HG03442 (cell line): ENCODE measurements at regions not wholly inside any gene's neighbourhood (a gene's known extent, or its start where the extent isn't known, plus 50 kb on each side); places are given as distances from the start of the nearest gene placed in this dataset.

ENCODE experiments used
- ATAC-seq: cut with Tn5 transposase; IDR thresholded peaks from one replicate; pipeline ENCODE4 v1.9.1; 2021; ENCODE audit warnings: mild to moderate bottlenecking, moderate library complexity; ENCODE audit not compliant: unreplicated experiment

- ATAC-seq, result no peak
These were observed 224.2 kb downstream of the BCL11A start for GRCh38 chr2:60329225-60329624.

GRCh38 chr2:60324536-60324935 lies 228.9 kb downstream of the BCL11A start:
- ATAC-seq, result no peak

DNA sequence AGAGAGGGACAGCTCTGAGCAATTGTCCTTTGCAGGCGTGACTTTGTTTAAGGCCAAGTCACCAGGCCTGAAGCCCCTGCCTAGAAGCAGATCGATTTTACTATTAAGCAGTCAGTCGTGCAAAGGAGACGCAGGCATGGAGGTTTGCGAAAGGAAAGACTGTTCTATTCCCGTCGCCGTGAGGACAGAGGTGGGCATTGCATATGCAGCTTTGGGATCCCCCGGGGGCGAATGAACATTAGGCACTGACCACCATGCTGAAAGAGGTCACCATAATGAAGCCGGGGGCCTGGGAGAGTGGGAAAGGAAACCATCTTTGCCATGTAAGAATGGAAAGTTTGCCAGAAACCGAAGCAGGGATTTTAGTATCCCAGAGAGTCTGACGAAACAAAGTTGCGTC lies 231.6 kb downstream of the BCL11A start:
- no peak for ATAC-seq

DNA sequence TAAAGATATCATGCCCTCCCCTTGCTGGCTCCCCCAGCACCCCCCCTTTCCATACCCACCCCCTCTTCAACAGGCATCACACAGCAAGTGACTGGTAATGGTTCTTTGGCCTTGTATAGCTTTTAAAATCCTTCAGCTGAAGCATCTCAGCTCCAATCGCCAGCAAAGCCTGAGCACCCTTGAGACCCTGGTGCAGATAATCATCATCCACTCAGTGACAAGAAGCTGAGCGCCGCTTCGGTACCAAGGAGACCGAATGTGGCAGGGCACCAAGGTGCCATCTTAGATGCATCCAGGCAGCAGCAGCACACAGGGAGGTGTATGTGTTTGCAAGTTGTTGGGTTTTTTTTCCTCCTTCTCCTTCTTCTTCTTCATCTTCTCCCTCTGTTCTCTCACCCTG lies 232.7 kb downstream of the BCL11A start:
- no peak for ATAC-seq

DNA sequence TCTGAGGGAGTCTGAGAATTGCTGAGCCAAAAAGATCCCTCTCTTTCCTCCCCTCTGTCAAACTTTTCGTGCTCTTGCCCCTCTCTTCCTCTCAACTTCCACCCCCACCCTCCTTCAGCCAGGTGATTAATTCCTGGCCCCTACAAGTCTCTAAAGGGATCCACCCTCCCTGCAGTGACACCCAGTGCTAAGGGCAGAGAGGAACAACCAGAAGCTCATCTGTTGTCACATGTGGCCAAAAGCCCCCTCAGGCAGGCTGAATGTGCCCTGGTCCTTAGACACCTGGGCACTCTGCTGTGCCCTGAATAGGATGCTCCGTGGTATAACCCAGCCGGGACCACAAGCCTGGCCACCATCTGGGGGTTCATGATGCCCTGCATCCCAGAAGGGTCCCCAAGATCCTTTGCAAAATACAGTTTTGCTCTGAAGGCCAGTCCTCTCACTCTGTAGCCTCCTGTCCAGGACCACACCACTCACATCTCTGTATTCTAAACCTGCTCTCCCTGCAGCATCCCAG lies 234.4 kb downstream of the BCL11A start:
- ATAC-seq, result no peak

- no peak for ATAC-seq
These were observed 234.9 kb downstream of the BCL11A start for GRCh38 chr2:60318544-60318943.

DNA sequence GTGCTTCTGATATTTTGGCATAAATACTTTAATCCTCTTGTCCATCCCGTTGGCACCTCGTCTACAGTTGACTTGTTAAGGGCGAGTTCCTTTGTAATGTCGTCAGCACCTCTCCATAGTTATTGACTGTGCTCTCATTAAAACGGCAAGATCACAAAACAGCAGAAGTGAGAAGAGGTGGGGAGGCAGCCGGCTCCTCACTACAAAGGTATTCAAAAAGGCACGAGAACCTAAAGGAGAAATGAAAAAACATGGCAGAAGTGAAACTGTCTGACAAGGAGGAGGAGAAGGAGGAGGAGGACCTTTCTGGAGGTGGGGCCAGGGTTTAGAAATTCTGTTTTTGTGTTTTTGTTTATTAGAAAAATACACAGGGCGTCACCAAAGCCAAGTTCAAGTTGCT lies 235.6 kb downstream of the BCL11A start:
- peak; percentile 82 for ATAC-seq

DNA sequence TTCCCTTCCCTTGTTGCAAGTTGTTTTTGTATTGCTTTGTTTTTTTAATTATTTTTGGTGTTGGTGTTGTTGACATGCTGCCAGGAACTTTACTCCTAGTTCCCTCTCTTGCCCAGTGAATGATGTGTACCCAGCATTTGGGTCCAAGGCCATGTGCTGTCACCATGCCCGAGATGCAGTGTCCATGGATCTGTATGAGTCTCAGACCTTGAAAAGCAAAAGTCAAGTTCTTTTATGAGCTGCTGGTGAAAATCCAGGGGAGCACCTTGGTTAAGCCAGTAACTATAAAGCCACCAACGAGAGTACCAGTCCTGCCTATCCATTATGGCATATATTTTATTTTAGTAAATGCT lies 236.4 kb downstream of the BCL11A start:
- no peak for ATAC-seq

DNA sequence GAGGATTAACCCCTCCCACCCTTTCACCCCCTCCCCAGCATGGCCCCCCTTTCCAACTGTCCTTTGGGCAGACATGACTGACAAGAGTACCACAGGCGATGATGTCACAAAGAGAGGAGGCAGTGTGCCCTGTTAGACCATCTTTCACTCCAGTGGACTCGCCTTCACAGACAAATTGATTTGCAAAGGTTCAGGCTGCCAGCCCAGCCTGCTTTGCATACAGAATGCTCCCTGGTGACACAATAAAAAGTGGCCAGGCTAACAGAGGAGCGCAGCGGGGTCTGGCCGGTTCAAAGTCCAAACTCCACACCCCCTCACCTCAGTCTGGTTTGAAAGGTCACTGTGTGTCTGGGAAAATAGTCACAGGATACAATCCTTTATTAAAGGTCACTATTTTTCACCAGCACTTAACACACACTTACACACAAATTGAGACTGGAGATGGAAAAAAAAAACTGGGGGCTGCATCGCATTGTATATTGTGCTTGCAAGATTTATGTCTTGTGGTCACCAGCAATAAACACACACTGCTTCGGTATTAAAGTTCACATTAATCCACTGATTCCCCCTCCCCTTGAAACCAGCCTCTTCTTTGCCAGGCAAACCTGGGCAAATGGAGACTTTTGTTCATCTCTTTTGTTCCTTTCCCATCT lies 236.9 kb downstream of the BCL11A start:
- no peak for ATAC-seq

GRCh38 chr2:60313470-60314172 lies 239.8 kb downstream of the BCL11A start:
- no peak for ATAC-seq

DNA sequence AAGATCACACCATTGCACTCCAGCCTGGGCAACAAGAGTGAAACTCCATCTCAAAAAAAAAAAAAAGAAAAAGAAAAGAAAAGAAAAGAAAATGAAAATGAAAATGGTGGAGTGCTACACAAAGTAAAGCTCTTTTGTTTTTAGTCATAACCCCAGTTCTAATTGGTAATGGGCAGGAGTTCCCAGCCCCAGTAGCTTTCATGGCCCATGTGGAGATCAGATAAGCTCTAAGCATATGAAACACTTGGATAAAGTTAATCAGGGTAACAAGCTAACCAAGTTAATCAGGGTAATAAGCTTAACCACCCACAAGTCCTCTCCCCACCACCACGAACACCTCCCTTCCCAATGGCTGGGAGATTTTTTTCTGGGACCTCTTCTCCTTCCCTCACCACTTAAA lies 240.8 kb downstream of the BCL11A start:
- peak; percentile 84 for ATAC-seq

DNA sequence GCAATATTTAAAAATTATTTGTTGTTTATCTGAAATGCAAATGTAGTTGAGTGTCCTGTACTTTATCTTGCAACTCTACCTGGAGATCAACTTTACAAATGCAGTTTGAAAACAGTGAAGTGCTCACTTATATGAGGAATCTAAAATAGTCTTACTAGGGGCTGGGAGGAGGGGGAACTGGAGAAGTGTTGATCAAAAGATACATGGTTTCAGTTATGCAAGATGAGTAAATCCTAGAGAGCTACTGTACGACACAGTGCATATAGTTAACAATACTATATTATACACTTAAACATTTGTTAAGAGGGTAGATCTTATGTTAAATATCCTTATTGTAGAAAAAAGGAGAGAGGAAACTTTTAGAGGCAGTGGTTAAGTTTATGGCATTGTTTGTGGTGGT lies 241.9 kb downstream of the BCL11A start:
- ATAC-seq, result peak; percentile 56

- no peak for ATAC-seq
These were observed 243.4 kb downstream of the BCL11A start for GRCh38 chr2:60309941-60310660.

GRCh38 chr2:60309336-60309735 lies 244.1 kb downstream of the BCL11A start:
- ATAC-seq, result no peak

GRCh38 chr2:60306267-60306861 lies 247.1 kb downstream of the BCL11A start:
- ATAC-seq, result no peak

DNA sequence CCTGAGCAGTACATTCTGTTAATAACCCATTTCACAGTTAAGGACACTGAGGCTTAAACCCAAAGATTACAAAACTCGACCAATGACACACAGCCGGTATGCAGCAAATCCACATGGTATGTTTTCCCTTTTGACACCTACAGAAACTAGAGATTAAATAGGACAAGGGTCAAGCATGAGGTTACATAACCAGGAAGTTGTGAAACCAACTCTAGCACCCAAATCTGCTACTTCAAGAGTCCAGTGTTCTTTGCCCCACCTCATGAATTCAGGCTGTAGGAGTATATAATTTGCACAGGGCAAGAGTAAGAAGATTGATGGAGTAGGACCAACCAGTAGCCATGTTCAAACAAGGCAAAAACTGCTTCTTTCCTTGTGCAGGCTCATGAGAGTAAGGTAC lies 249.8 kb downstream of the BCL11A start:
- ATAC-seq, result no peak

GRCh38 chr2:60302377-60303126 lies 250.9 kb downstream of the BCL11A start:
- no peak for ATAC-seq

DNA sequence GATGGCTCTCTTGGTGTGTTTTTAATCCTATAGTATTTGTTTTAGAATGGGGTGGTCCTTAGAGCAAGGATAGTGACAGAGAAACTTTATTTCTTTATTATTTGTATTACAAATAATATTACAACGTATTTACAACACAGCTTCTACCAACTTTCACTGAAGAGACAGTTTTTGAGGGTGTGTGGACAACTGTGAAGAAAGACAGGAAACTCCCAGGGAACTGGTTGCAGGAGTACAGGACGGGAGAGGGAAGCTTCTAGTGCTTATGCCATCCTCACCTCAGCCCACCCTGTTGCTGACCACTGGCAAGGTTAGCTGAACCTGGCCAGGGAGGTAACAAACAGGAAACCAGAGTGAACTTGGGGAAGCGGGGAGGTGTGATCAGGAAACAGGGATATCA lies 251.7 kb downstream of the BCL11A start:
- ATAC-seq, result no peak

- ATAC-seq, result no peak
These were observed 254.3 kb downstream of the BCL11A start for GRCh38 chr2:60299179-60299578.

DNA sequence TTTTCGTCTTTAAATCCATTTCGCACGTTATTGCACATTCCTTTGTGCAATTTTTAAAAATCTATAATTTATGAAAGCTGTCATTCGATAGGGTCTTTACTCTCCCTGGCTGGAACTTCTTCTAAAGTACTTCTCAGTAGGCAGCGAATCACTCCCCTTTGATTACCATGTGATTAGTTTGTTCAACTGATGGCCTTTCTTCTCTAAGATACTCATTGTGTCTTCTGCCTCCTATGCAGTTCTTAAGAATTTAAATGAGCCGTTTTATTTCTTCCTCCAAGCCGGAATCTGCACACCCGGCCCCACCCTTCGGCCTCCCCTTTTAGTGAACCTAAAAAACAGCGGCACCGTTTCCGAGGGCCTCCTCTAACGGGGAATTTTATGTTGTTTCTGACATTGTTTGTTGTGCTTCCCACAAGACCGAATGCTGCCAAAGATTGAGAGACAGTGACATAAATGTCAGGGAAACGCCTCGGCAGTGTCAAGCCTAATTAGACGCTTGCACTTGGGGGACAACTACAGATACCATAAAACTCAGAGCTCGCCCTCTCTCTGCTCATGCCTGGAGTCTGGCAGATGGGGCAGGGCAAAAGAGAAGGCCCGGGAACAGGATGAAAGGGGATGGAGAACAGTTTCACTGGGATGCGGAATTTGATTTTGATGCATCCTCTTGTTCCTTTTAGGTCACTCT lies 255.3 kb downstream of the BCL11A start:
- no peak for ATAC-seq
